ENCODE measurements at regions not wholly inside any gene's neighbourhood (a gene's known extent, or its start where the extent isn't known, plus 50 kb on each side); places are given as distances from the start of the nearest gene placed in this dataset.

GRCh38 chr1:107004421-107004820 is 52.1 kb upstream of the PRMT6 start:
- TF ChIP-seq CTCF (IDR thresholded peaks at IDR 0.05; ENCODE audit: borderline replicate concordance, extremely low read depth, low read length, poor library complexity, severe bottlenecking) (no peak), EZH2 (IDR thresholded peaks at IDR 0.05; ENCODE audit: borderline replicate concordance, low read depth, low read length, severe bottlenecking) (no peak)
